ENCODE measurements at regions not wholly inside any gene's neighbourhood (a gene's known extent, or its start where the extent isn't known, plus 50 kb on each side); places are given as distances from the start of the nearest gene placed in this dataset.

DNA sequence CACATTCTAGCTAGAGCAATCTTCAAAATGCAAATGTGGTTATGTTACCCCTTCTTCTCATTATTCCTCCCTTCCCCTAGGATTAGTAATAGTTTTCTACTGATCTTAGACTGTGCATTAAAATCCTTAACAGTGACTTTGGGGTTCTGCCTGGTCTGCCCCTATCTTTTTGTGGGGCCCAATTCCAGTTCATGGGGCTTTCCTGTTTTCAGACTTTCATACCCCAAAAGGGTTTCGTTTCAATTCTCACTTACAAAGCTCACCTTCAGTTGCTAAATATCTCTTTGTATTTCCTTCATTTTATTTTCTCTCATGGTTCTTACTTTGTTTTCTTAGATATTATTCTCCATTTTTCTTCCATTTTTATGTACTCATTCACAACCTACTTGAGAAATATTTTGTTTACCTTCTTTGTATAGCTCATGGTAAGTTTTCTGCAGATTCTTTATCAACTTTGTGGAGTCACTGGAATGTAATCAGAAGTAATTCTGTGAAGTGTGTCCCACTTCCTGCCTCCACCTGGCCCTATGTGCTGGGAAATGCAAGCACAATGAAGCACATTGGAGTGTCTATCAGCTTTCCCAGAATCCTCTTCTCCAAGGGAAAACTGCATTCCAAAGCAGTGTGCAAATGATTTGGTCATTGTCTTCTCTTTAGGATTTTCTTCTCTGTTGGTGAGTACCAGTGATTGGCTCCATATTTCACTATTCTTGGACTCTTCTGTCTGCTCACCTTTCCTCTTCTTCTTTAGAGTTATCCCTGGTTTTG lies 350.2 kb downstream of the ZNF326 start:
- Mint-ChIP-seq H3K9me3 (peaks cover 3% of the 10 kb centered on the region in 2 donors), H3K27ac (no peak overlapping the region), H3K4me3 (no peak overlapping the region), H3K4me1 (ENCODE audit: low read depth in 2 of 2) (peaks cover 0 to 4% of the 10 kb centered on the region in 2 donors), H3K36me3 (ENCODE audit: insufficient read depth) (no peaks in the 10 kb centered on the region), H3K27me3 (no peaks in the 10 kb centered on the region)
- ATAC-seq (replicated peaks) = no peak
- DNase-seq = no peak

DNA sequence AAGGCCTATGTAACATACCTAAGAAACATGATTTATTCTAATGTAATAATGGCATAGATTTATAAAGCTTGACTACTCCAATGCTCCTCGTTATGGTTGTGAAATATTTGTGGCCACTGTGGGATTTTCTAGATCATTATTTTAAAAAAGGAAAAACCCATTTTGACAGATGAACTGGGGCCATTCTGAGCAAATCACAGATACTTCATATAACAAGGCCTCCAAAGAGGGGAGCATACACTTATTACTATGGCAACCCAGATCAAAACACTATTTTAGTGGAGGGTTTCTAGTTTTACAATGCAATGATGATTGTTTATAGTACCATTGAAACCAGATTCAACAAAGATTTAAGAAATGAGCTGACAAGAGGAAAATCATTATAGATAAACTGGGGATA lies 346.6 kb downstream of the ZNF326 start:
- no peaks in the 10 kb centered on the region for H3K36me3 Mint-ChIP-seq (ENCODE audit: insufficient read depth)
- no peaks in the 10 kb centered on the region for H3K9me3 Mint-ChIP-seq
- H3K4me3 Mint-ChIP-seq = no peak overlapping the region
- DNase-seq (no peak), ATAC-seq (replicated peaks) (no peak)
- no peaks in the 10 kb centered on the region for H3K27me3 Mint-ChIP-seq
- no peak overlapping the region for H3K27ac Mint-ChIP-seq
- H3K4me1 Mint-ChIP-seq (ENCODE audit: low read depth in 2 of 2) = peaks cover 0 to 5% of the 10 kb centered on the region in 2 donors

DNA sequence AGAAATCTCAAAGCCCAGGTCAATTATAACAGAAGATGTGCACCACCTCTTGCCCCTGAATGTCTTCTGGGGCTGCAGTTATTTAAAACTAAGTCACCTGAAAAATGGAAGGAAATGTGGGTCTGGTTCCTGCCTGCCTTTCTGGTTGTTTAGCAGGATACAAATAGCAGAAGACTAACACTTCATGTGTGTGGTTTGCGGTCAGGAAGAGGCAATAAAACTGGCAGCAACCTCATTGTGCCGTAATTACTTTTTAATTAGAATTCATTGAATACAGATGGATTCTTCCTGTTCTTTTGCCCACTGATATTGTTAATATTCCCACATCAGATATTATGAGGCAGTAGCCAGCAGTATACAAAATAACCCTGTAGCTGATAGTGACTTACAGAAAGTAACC lies 345.7 kb downstream of the ZNF326 start:
- no peaks in the 10 kb centered on the region for H3K27me3 Mint-ChIP-seq
- DNase-seq (peak in 1 of 3 experiments; percentile 1), ATAC-seq (replicated peaks) (no peak)
- no peaks in the 10 kb centered on the region for H3K36me3 Mint-ChIP-seq (ENCODE audit: insufficient read depth)
- no peak overlapping the region for H3K4me3 Mint-ChIP-seq
- H3K27ac Mint-ChIP-seq = no peak overlapping the region
- H3K4me1 Mint-ChIP-seq (ENCODE audit: low read depth in 2 of 2) = peaks cover 0 to 5% of the 10 kb centered on the region in 2 donors
- no peaks in the 10 kb centered on the region for H3K9me3 Mint-ChIP-seq

DNA sequence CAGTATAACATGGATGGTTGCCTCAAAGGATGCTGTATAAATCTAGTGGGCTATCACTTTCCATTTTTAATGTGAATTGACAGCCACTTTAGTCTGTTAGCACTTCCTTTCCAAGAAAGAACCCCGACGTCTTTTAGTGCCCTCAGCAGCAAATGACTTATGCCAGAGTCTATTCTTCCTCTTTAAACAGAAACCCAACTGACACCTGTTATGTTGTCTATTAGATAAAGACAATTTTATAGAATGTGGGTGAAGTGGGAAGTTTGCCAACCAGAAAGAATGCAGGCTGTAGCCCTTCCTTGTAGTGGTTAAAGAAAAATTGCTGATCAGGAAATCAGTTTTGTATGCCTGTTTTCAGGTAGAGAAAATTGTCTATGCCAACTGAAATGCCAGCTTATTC lies 344.9 kb downstream of the ZNF326 start:
- no peak overlapping the region for H3K4me3 Mint-ChIP-seq
- H3K9me3 Mint-ChIP-seq = no peaks in the 10 kb centered on the region
- H3K27me3 Mint-ChIP-seq = no peaks in the 10 kb centered on the region
- peaks cover 0 to 5% of the 10 kb centered on the region in 2 donors for H3K4me1 Mint-ChIP-seq (ENCODE audit: low read depth in 2 of 2)
- ATAC-seq (replicated peaks) (no peak), DNase-seq (no peak)
- no peak overlapping the region for H3K27ac Mint-ChIP-seq
- H3K36me3 Mint-ChIP-seq (ENCODE audit: insufficient read depth) = no peaks in the 10 kb centered on the region

DNA sequence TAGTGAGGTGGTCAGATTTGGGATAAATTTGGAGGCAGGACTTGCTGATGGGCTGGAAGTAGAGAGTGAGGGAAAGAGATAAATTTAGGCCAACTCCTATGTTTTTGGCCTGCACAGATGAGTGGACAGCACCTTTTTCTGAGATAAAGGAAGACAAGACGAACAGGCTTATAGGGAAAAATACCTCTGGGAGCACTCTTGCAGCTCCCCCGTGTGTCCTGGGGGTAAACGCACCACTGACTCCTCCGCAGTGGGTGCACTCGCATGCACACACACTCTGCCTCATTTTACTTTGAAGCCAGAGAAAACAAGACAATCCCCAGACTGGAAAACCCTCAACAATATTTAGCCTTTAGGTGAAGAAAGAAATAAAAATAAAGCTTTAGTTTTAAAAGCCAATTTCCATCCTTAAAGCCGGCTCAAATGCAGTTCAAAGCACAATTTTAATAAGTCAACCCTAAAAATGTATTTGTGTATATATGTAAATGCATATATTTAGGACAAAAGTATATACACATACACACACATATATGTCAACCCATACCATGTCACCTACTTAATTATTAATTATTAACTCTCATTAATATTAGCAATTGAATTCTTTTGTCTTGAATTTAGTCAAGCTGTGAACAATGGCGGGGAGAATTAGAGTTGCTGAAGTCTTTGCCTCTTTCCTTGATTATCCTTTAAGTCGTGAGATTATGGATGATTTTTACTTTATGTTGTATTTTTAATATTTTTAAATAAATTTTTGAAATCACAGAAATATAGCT lies 341.8 kb downstream of the ZNF326 start:
- H3K36me3 Mint-ChIP-seq (ENCODE audit: insufficient read depth) = peaks cover 3% of the 10 kb centered on the region

GRCh38 chr1:90335558-90335957 lies 340.6 kb downstream of the ZNF326 start:
- DNase-seq (no peak), ATAC-seq (replicated peaks) (no peak)
- Mint-ChIP-seq H3K27ac (no peak overlapping the region), H3K27me3 (no peaks in the 10 kb centered on the region), H3K4me3 (no peak overlapping the region), H3K4me1 (ENCODE audit: low read depth in 2 of 2) (peaks cover 0 to 5% of the 10 kb centered on the region in 2 donors), H3K9me3 (peaks cover 0 to under 1% of the 10 kb centered on the region in 2 donors), H3K36me3 (ENCODE audit: insufficient read depth) (peaks cover 3% of the 10 kb centered on the region)

More for the DNA sequence above, 341.8 kb downstream of the ZNF326 start:
- DNase-seq (no peak), ATAC-seq (replicated peaks) (no peak)
- peaks cover 0 to 5% of the 10 kb centered on the region in 2 donors for H3K4me1 Mint-ChIP-seq (ENCODE audit: low read depth in 2 of 2)
- H3K27me3 Mint-ChIP-seq = no peaks in the 10 kb centered on the region
- no peaks in the 10 kb centered on the region for H3K9me3 Mint-ChIP-seq
- H3K4me3 Mint-ChIP-seq = no peak overlapping the region
- no peak overlapping the region for H3K27ac Mint-ChIP-seq

GRCh38 chr1:90334137-90334536 lies 339.2 kb downstream of the ZNF326 start:
- Mint-ChIP-seq H3K27ac (no peak overlapping the region), H3K27me3 (peaks cover 0 to 7% of the 10 kb centered on the region in 2 donors)

GRCh38 chr1:90325168-90325567 lies 330.3 kb downstream of the ZNF326 start:
- no peaks in the 10 kb centered on the region for H3K4me1 Mint-ChIP-seq (ENCODE audit: low read depth in 2 of 2)
- no peak overlapping the region for H3K27ac Mint-ChIP-seq
- no peak overlapping the region for H3K4me3 Mint-ChIP-seq
- peaks cover 2 to 7% of the 10 kb centered on the region in 2 donors for H3K9me3 Mint-ChIP-seq
- DNase-seq (no peak), ATAC-seq (replicated peaks) (no peak)
- peaks cover 25 to 27% of the 10 kb centered on the region in 2 donors for H3K27me3 Mint-ChIP-seq
- H3K36me3 Mint-ChIP-seq (ENCODE audit: insufficient read depth) = no peaks in the 10 kb centered on the region

More at GRCh38 chr1:90334137-90334536, 339.2 kb downstream of the ZNF326 start:
- peaks cover 3% of the 10 kb centered on the region for H3K36me3 Mint-ChIP-seq (ENCODE audit: insufficient read depth)
- H3K4me1 Mint-ChIP-seq (ENCODE audit: low read depth in 2 of 2) = no peaks in the 10 kb centered on the region
- no peak for ATAC-seq (replicated peaks)
- DNase-seq = no peak
- peaks cover 0 to 4% of the 10 kb centered on the region in 2 donors for H3K9me3 Mint-ChIP-seq
- H3K4me3 Mint-ChIP-seq = no peak overlapping the region

GRCh38 chr1:90322186-90322585 lies 327.3 kb downstream of the ZNF326 start:
- no peak overlapping the region for H3K27ac Mint-ChIP-seq
- H3K4me1 Mint-ChIP-seq (ENCODE audit: low read depth in 2 of 2) = no peaks in the 10 kb centered on the region
- DNase-seq = no peak
- peaks cover 17 to 19% of the 10 kb centered on the region in 2 donors for H3K27me3 Mint-ChIP-seq
- no peak overlapping the region for H3K4me3 Mint-ChIP-seq
- H3K36me3 Mint-ChIP-seq (ENCODE audit: insufficient read depth) = no peaks in the 10 kb centered on the region
- H3K9me3 Mint-ChIP-seq = no peaks in the 10 kb centered on the region
- no peak for ATAC-seq (replicated peaks)

DNA sequence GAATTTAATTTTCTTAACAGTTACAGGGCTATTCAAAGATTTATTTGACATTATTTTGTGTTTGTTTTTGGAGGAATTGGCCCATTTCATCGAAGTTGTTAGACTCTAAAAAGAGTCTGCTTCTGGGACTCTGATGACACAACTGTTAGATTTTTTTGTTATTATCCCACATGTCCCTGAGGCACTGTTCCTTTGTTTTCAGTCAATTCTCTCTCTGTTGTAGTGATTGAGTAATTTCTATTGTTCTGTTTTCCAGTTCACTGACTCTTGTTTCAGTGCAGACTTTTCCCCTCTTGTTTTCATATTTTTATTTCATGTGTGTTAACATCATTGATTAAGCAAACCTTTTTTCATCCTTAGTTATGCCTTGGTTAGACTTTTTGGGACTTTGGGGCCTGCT lies 325.0 kb downstream of the ZNF326 start:
- ATAC-seq (replicated peaks) (no peak), DNase-seq (no peak)
- Mint-ChIP-seq H3K36me3 (ENCODE audit: insufficient read depth) (no peaks in the 10 kb centered on the region), H3K27ac (no peak overlapping the region), H3K4me1 (ENCODE audit: low read depth in 2 of 2) (no peaks in the 10 kb centered on the region), H3K27me3 (peaks cover 9 to 19% of the 10 kb centered on the region in 2 donors), H3K9me3 (no peaks in the 10 kb centered on the region), H3K4me3 (no peak overlapping the region)

DNA sequence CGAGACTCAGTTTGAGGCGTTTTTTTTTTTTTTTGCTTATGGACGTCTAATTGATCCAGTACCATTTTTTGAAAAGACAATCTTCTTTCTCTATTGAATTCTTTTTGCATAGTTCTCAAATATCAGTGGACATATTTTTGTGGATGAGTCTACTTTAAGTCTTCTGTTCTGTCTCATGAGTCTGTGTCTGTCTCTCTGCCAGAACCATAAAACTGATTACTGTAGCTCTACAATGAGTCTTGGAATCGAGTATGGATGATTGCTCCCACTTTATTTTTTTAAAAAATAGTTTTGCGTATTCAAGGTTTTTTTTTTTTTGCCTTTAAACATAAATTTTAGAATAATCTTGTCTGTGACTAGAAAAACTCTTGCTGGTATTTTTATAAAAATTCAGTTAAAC lies 323.5 kb downstream of the ZNF326 start:
- ATAC-seq (replicated peaks) (no peak), DNase-seq (no peak)
- Mint-ChIP-seq H3K27ac (no peak overlapping the region), H3K27me3 (peaks cover 0 to 14% of the 10 kb centered on the region in 2 donors), H3K4me1 (ENCODE audit: low read depth in 2 of 2) (no peaks in the 10 kb centered on the region), H3K36me3 (ENCODE audit: insufficient read depth) (no peaks in the 10 kb centered on the region), H3K4me3 (no peak overlapping the region), H3K9me3 (no peaks in the 10 kb centered on the region)

- DNase-seq (no peak), ATAC-seq (replicated peaks) (no peak)
- H3K4me1 Mint-ChIP-seq (ENCODE audit: low read depth in 2 of 2) = no peaks in the 10 kb centered on the region
- no peaks in the 10 kb centered on the region for H3K9me3 Mint-ChIP-seq
- no peak overlapping the region for H3K27ac Mint-ChIP-seq
- no peaks in the 10 kb centered on the region for H3K36me3 Mint-ChIP-seq (ENCODE audit: insufficient read depth)
- no peak overlapping the region for H3K4me3 Mint-ChIP-seq
- peaks cover 0 to 14% of the 10 kb centered on the region in 2 donors for H3K27me3 Mint-ChIP-seq
Measured at GRCh38 chr1:90317628-90318027, 322.7 kb downstream of the ZNF326 start.

DNA sequence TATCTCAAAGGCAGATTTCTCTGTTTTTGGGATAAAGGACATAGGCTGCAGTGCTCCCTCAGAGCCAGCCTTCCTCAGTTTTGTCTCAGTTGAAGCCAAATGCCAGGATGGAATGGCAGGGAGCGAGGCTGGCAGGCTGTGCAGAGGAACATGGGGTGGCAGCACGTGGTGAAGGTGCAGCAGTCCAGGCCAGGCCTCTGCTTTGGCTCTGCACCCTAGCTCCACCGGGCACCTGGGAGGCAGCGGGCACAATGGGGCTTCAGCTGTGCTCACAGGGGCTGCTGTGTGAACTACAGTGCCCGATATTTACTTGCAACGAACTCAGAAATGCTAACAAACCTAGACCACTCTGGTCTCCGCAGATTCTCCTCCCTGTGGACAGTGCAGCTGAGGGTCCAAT lies 319.6 kb downstream of the ZNF326 start:
- Mint-ChIP-seq H3K27ac (no peak overlapping the region), H3K4me3 (no peak overlapping the region), H3K4me1 (ENCODE audit: low read depth in 2 of 2) (no peaks in the 10 kb centered on the region), H3K9me3 (no peaks in the 10 kb centered on the region), H3K27me3 (no peaks in the 10 kb centered on the region), H3K36me3 (ENCODE audit: insufficient read depth) (no peaks in the 10 kb centered on the region)
- no peak for ATAC-seq (replicated peaks)
- no peak for DNase-seq

DNA sequence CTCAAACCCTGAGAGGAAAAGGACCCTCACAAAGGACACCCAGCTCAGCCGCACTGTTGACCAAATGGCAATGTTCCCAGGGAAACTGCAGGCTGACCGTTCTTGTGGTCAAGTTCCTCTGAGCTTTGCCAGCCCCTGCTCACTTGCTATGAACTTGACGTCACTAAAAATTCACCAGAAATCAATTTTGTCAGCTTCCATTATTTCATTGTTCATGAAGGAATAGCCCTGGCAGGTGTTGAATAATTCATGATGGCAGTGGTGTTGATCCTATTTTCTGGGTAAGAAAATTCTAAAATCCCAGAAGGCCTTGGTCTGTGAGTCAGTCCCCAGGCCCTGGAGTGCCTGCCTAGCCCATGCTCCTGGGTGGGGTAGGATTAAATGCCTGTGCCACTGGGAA lies 318.9 kb downstream of the ZNF326 start:
- Mint-ChIP-seq H3K27me3 (no peaks in the 10 kb centered on the region), H3K4me3 (no peak overlapping the region), H3K9me3 (no peaks in the 10 kb centered on the region), H3K4me1 (ENCODE audit: low read depth in 2 of 2) (no peaks in the 10 kb centered on the region), H3K27ac (no peak overlapping the region), H3K36me3 (ENCODE audit: insufficient read depth) (no peaks in the 10 kb centered on the region)
- no peak for DNase-seq
- no peak for ATAC-seq (replicated peaks)
